Mesenchymal stem cell (in vitro differentiated cells and primary cell): ENCODE measurements at regions not wholly inside any gene's neighbourhood (a gene's known extent, or its start where the extent isn't known, plus 50 kb on each side); places are given as distances from the start of the nearest gene placed in this dataset.

Source experiments
- DNase-seq: peaks from one replicate; pipeline ENCODE4 v3.0.0-alpha.2; 2013
- H2AFZ ChIP-seq: one replicate; pipeline ENCODE4 v1.6.1; 2013; ENCODE audit warnings: low read depth, mild to moderate bottlenecking, control low read depth, inconsistent platforms, low read length, moderate library complexity
- H2AK5ac ChIP-seq: 2 replicates; pipeline ENCODE4 v1.6.1; 2013; ENCODE audit warnings: low read length, moderate library complexity, mild to moderate bottlenecking, inconsistent platforms; ENCODE audit not compliant: severe bottlenecking
- H2BK120ac ChIP-seq: one replicate; pipeline ENCODE4 v1.6.1; 2013; ENCODE audit warnings: low read depth, mild to moderate bottlenecking, inconsistent platforms, low read length, moderate library complexity
- H2BK12ac ChIP-seq, 2 experiments: one replicate each; pipeline ENCODE4 v1.6.1; 2013; ENCODE audit warnings: inconsistent platforms in 2 of 2, low read length in 2 of 2, mild to moderate bottlenecking in 2 of 2, moderate library complexity in 2 of 2, control low read depth in 1 of 2
- H2BK15ac ChIP-seq: one replicate; pipeline ENCODE4 v1.6.1; 2013; ENCODE audit warnings: mild to moderate bottlenecking, low read depth, inconsistent platforms; ENCODE audit not compliant: poor library complexity, severe bottlenecking
- H2BK5ac ChIP-seq: 2 replicates; pipeline ENCODE4 v1.6.1; 2013; ENCODE audit warnings: low read depth, mild to moderate bottlenecking, low read length, control low read depth, inconsistent platforms; ENCODE audit not compliant: poor library complexity, severe bottlenecking
- H3K14ac ChIP-seq, 2 experiments: one replicate each; pipeline ENCODE4 v1.6.1; 2013; ENCODE audit warnings: inconsistent platforms in 2 of 2, low read length in 2 of 2, control low read depth in 1 of 2, mild to moderate bottlenecking in 1 of 2, moderate library complexity in 1 of 2
- H3K18ac ChIP-seq, 2 experiments: one replicate each; pipeline ENCODE4 v1.6.1; 2013; ENCODE audit warnings: inconsistent platforms in 2 of 2, low read length in 2 of 2, control low read depth in 1 of 2, low read depth in 1 of 2, mild to moderate bottlenecking in 1 of 2
- H3K23ac ChIP-seq, 2 experiments: one replicate each; pipeline ENCODE4 v1.6.1; 2013; ENCODE audit warnings: inconsistent platforms in 2 of 2, low read length in 2 of 2, mild to moderate bottlenecking in 2 of 2, moderate library complexity in 2 of 2, control low read depth in 1 of 2
- H3K27ac ChIP-seq: 2 replicates; pipeline ENCODE4 v1.5.1; 2013; ENCODE audit warnings: mild to moderate bottlenecking, moderate library complexity, low read length, control low read depth, inconsistent platforms; ENCODE audit not compliant: poor library complexity, severe bottlenecking
- H3K27me3 ChIP-seq, 2 experiments: 2 replicates each; pipeline versions ENCODE4 v1.6.1 to v1.7.0; 2013; ENCODE audit warnings: low read length in 2 of 2, mild to moderate bottlenecking in 2 of 2, moderate library complexity in 2 of 2, control low read depth in 1 of 2, inconsistent platforms in 1 of 2; ENCODE audit not compliant: control insufficient read depth in 1 of 2, insufficient read depth in 1 of 2
- H3K36me3 ChIP-seq, 2 experiments: 2 replicates each; pipeline versions ENCODE4 v1.6.1 to v1.7.0; 2013; ENCODE audit warnings: low read length in 2 of 2, control low read depth in 1 of 2, inconsistent platforms in 1 of 2, low read depth in 1 of 2, mild to moderate bottlenecking in 1 of 2; ENCODE audit not compliant: insufficient read depth in 2 of 2, control insufficient read depth in 1 of 2
- H3K4ac ChIP-seq, 2 experiments: one replicate each; pipeline ENCODE4 v1.6.1; 2013; ENCODE audit warnings: inconsistent platforms in 2 of 2, low read length in 2 of 2, mild to moderate bottlenecking in 2 of 2, moderate library complexity in 2 of 2, control low read depth in 1 of 2, low read depth in 1 of 2
- H3K4me1 ChIP-seq: 2 replicates; pipeline ENCODE4 v1.6.1; 2013; ENCODE audit warnings: low read depth, low read length, control low read depth; ENCODE audit not compliant: control insufficient read depth, insufficient read depth
- H3K4me2 ChIP-seq: 2 replicates; pipeline ENCODE4 v1.6.1; 2013; ENCODE audit warnings: low read length, mild to moderate bottlenecking, inconsistent platforms; ENCODE audit not compliant: poor library complexity, severe bottlenecking
- H3K4me3 ChIP-seq, 2 experiments: 2 replicates each; pipeline versions ENCODE4 v1.5.1 to v1.7.0; 2013; ENCODE audit warnings: low read length in 2 of 2, mild to moderate bottlenecking in 2 of 2, control low read depth in 1 of 2, low read depth in 1 of 2; ENCODE audit not compliant: insufficient read depth in 1 of 2
- H3K79me1 ChIP-seq: replicated peaks from 2 replicates; pipeline ENCODE4 v1.6.1; 2013; ENCODE audit warnings: mild to moderate bottlenecking, control low read depth, low read length, inconsistent platforms; ENCODE audit not compliant: poor library complexity, severe bottlenecking
- H3K9ac ChIP-seq: 2 replicates; pipeline ENCODE4 v1.7.0; 2013; ENCODE audit warnings: mild to moderate bottlenecking, low read length, moderate library complexity
- H3K9me3 ChIP-seq: 2 replicates; pipeline ENCODE4 v1.7.0; 2013; ENCODE audit warnings: mild to moderate bottlenecking, low read length; ENCODE audit not compliant: control insufficient read depth
- H4K8ac ChIP-seq: one replicate; pipeline ENCODE4 v1.6.1; 2013; ENCODE audit warnings: inconsistent platforms, mild to moderate bottlenecking, low read length, moderate library complexity
- H4K91ac ChIP-seq: one replicate; pipeline ENCODE4 v1.6.1; 2013; ENCODE audit warnings: mild to moderate bottlenecking, low read length, inconsistent platforms
- WGBS: methylation state at CpG from one replicate; pipeline ENCODE4 v1.1.7; 2013; ENCODE audit warnings: mixed read lengths; 5-methylcytosine and 5-hydroxymethylcytosine counted together

DNA sequence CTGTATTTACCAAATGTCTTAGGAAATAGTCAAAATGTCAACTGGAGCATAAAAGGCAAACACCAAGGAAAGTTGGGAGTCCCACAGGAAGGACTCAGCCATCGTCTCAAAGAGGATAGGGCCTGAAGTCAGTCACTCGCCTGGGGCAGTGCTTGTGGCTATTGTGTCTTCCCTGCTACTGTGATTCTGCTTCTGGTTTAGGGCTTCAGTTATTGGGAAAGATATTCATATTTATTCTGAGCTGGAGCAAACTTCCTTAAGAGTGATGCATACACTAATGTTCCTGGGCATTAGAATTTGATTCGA lies 118.1 kb downstream of the EDEM1 start:
- H3K27me3 ChIP-seq = no peaks in the 10 kb centered on the region
- no peak overlapping the region for H3K14ac ChIP-seq
- H4K91ac ChIP-seq = no peak overlapping the region
- no peak overlapping the region for H2BK5ac ChIP-seq
- no peak overlapping the region for H3K4me2 ChIP-seq
- H3K18ac ChIP-seq = no peak overlapping the region
- no peaks in the 10 kb centered on the region for H3K79me1 ChIP-seq
- peaks cover 1% of the 10 kb centered on the region for H3K4me1 ChIP-seq
- H3K23ac ChIP-seq = no peak overlapping the region
- no peaks in the 10 kb centered on the region for H3K36me3 ChIP-seq
- no peak overlapping the region for H2BK12ac ChIP-seq
- H3K9me3 ChIP-seq = no peaks in the 10 kb centered on the region
- H2BK120ac ChIP-seq = no peak overlapping the region
- H3K9ac ChIP-seq = no peak overlapping the region
- no peak overlapping the region for H2AFZ ChIP-seq
- no peak overlapping the region for H3K27ac ChIP-seq
- H2AK5ac ChIP-seq = no peak overlapping the region
- no peak overlapping the region for H4K8ac ChIP-seq
- H3K4ac ChIP-seq = no peak overlapping the region
- WGBS = 63% methylated on average over 2 of the region's 3 CpGs
- H2BK15ac ChIP-seq = no peak overlapping the region
- DNase-seq = no peak
- no peak overlapping the region for H3K4me3 ChIP-seq

DNA sequence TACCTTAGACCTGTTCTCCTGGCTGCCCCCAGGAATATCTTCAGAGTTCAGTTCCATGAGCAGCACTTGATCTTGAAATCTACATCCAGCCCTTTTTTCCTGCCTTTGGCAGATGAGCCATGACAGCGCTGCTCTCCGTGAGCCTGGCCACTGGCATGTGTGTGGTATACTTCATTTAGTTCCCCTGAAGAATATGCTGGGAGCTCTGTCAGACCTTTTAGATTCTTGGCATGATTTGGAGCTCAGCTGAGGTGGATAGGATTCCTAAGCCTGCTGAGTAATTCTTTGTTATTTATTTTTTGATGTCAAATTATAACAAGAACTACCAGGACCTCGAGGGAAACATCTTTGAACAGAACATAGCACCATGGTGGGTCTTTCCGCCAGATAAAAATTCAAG lies 121.7 kb downstream of the EDEM1 start:
- H2BK12ac ChIP-seq = no peak overlapping the region
- H2BK120ac ChIP-seq = no peak overlapping the region
- no peak overlapping the region for H4K8ac ChIP-seq
- H3K23ac ChIP-seq = no peak overlapping the region
- no peak overlapping the region for H3K27ac ChIP-seq
- no peak overlapping the region for H2BK5ac ChIP-seq
- no peak overlapping the region for H2AK5ac ChIP-seq
- H3K9me3 ChIP-seq = no peaks in the 10 kb centered on the region
- no peak overlapping the region for H2AFZ ChIP-seq
- peaks cover 1% of the 10 kb centered on the region for H3K4me1 ChIP-seq
- H3K9ac ChIP-seq = no peak overlapping the region
- 87% methylated on average over 4 of the region's 4 CpGs for WGBS
- no peak overlapping the region for H3K18ac ChIP-seq
- H3K79me1 ChIP-seq = no peaks in the 10 kb centered on the region
- H2BK15ac ChIP-seq = no peak overlapping the region
- H3K36me3 ChIP-seq = no peaks in the 10 kb centered on the region
- no peak overlapping the region for H3K14ac ChIP-seq
- DNase-seq = no peak
- H3K4me2 ChIP-seq = no peak overlapping the region
- no peaks in the 10 kb centered on the region for H3K27me3 ChIP-seq
- no peak overlapping the region for H3K4me3 ChIP-seq
- no peak overlapping the region for H4K91ac ChIP-seq
- H3K4ac ChIP-seq = no peak overlapping the region

DNA sequence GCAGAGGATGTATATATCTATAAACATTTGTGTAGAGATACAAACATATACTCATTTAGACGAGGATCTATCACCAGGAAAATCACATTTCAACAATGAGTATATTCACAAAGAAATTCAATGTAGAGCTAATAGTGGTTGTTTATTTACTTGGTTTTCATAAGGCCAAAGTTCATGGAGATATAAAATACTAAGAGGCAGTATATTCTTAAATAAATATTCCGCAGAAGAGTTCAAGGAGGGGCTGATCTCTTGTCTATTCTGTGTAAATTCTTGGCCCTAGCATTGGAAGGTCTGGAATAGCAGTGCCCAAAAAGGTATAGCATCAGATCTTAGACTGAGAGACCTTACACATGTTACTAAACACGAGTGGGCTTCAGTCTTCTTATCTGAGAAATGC lies 122.1 kb downstream of the EDEM1 start:
- H2BK120ac ChIP-seq = no peak overlapping the region
- H2BK5ac ChIP-seq = no peak overlapping the region
- no peak overlapping the region for H4K8ac ChIP-seq
- no peak overlapping the region for H4K91ac ChIP-seq
- 67% methylated on average over 2 of the region's 3 CpGs for WGBS
- no peak overlapping the region for H2AK5ac ChIP-seq
- H3K23ac ChIP-seq = no peak overlapping the region
- H3K4me2 ChIP-seq = no peak overlapping the region
- H3K4me3 ChIP-seq = no peak overlapping the region
- no peaks in the 10 kb centered on the region for H3K9me3 ChIP-seq
- no peak overlapping the region for H3K27ac ChIP-seq
- no peaks in the 10 kb centered on the region for H3K27me3 ChIP-seq
- no peak overlapping the region for H2BK12ac ChIP-seq
- no peak overlapping the region for H2AFZ ChIP-seq
- H3K4ac ChIP-seq = no peak overlapping the region
- no peak overlapping the region for H2BK15ac ChIP-seq
- H3K36me3 ChIP-seq = no peaks in the 10 kb centered on the region
- H3K9ac ChIP-seq = no peak overlapping the region
- H3K14ac ChIP-seq = no peak overlapping the region
- no peak overlapping the region for H3K18ac ChIP-seq
- no peaks in the 10 kb centered on the region for H3K79me1 ChIP-seq
- peaks cover 1% of the 10 kb centered on the region for H3K4me1 ChIP-seq
- DNase-seq = no peak

DNA sequence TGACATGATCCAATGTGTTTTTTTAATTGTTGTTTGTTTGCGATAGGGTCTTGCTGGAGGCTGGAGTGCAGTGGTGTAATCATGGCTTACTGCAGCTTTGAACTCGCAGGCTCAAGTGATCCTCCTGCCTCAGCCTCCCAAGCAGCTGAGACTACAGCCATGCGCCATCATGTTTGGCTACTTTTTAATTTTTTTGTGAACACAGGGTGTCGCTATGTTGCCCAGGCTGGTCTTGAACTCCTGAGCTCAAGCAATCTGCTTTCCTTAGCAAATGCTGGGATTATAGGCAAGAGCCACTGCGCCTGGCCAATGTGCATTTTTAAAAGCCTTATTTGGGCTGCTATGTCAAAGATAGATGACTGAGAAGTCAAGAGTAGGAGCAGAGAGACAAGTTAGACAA lies 123.0 kb downstream of the EDEM1 start:
- H3K4me2 ChIP-seq = no peak overlapping the region
- H2BK15ac ChIP-seq = no peak overlapping the region
- H3K14ac ChIP-seq = no peak overlapping the region
- no peaks in the 10 kb centered on the region for H3K79me1 ChIP-seq
- no peak overlapping the region for H3K23ac ChIP-seq
- no peaks in the 10 kb centered on the region for H3K9me3 ChIP-seq
- H3K18ac ChIP-seq = no peak overlapping the region
- H2BK12ac ChIP-seq = no peak overlapping the region
- DNase-seq = no peak
- no peak overlapping the region for H4K91ac ChIP-seq
- H3K4ac ChIP-seq = no peak overlapping the region
- no peak overlapping the region for H2AFZ ChIP-seq
- no peak overlapping the region for H3K9ac ChIP-seq
- H2AK5ac ChIP-seq = no peak overlapping the region
- no peaks in the 10 kb centered on the region for H3K36me3 ChIP-seq
- H3K4me3 ChIP-seq = no peak overlapping the region
- no peak overlapping the region for H3K27ac ChIP-seq
- H4K8ac ChIP-seq = no peak overlapping the region
- 94% methylated on average over 5 of the region's 5 CpGs for WGBS
- peaks cover 1% of the 10 kb centered on the region for H3K4me1 ChIP-seq
- H2BK5ac ChIP-seq = no peak overlapping the region
- H2BK120ac ChIP-seq = no peak overlapping the region
- no peaks in the 10 kb centered on the region for H3K27me3 ChIP-seq
